ENCODE measurements at regions not wholly inside any gene's neighbourhood (a gene's known extent, or its start where the extent isn't known, plus 50 kb on each side); places are given as distances from the start of the nearest gene placed in this dataset.

- TF ChIP-seq, protein P1, sequence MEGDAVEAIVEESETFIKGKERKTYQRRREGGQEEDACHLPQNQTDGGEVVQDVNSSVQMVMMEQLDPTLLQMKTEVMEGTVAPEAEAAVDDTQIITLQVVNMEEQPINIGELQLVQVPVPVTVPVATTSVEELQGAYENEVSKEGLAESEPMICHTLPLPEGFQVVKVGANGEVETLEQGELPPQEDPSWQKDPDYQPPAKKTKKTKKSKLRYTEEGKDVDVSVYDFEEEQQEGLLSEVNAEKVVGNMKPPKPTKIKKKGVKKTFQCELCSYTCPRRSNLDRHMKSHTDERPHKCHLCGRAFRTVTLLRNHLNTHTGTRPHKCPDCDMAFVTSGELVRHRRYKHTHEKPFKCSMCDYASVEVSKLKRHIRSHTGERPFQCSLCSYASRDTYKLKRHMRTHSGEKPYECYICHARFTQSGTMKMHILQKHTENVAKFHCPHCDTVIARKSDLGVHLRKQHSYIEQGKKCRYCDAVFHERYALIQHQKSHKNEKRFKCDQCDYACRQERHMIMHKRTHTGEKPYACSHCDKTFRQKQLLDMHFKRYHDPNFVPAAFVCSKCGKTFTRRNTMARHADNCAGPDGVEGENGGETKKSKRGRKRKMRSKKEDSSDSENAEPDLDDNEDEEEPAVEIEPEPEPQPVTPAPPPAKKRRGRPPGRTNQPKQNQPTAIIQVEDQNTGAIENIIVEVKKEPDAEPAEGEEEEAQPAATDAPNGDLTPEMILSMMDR (conservative IDR thresholded peaks at IDR 0.05; ENCODE audit: low read depth in 2 of 2): no peak
- TF ChIP-seq POLR2AphosphoS5 (IDR thresholded peaks at IDR 0.05; ENCODE audit: low read depth): no peak
- TF ChIP-seq, protein P2, sequence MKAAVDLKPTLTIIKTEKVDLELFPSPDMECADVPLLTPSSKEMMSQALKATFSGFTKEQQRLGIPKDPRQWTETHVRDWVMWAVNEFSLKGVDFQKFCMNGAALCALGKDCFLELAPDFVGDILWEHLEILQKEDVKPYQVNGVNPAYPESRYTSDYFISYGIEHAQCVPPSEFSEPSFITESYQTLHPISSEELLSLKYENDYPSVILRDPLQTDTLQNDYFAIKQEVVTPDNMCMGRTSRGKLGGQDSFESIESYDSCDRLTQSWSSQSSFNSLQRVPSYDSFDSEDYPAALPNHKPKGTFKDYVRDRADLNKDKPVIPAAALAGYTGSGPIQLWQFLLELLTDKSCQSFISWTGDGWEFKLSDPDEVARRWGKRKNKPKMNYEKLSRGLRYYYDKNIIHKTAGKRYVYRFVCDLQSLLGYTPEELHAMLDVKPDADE (IDR thresholded peaks at IDR 0.05): no peak
- TF ChIP-seq EZH2 (IDR thresholded peaks at IDR 0.05; ENCODE audit: low read depth, unreplicated experiment): no peak
- TF ChIP-seq, protein P3, sequence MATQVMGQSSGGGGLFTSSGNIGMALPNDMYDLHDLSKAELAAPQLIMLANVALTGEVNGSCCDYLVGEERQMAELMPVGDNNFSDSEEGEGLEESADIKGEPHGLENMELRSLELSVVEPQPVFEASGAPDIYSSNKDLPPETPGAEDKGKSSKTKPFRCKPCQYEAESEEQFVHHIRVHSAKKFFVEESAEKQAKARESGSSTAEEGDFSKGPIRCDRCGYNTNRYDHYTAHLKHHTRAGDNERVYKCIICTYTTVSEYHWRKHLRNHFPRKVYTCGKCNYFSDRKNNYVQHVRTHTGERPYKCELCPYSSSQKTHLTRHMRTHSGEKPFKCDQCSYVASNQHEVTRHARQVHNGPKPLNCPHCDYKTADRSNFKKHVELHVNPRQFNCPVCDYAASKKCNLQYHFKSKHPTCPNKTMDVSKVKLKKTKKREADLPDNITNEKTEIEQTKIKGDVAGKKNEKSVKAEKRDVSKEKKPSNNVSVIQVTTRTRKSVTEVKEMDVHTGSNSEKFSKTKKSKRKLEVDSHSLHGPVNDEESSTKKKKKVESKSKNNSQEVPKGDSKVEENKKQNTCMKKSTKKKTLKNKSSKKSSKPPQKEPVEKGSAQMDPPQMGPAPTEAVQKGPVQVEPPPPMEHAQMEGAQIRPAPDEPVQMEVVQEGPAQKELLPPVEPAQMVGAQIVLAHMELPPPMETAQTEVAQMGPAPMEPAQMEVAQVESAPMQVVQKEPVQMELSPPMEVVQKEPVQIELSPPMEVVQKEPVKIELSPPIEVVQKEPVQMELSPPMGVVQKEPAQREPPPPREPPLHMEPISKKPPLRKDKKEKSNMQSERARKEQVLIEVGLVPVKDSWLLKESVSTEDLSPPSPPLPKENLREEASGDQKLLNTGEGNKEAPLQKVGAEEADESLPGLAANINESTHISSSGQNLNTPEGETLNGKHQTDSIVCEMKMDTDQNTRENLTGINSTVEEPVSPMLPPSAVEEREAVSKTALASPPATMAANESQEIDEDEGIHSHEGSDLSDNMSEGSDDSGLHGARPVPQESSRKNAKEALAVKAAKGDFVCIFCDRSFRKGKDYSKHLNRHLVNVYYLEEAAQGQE (IDR thresholded peaks at IDR 0.05; ENCODE audit: unreplicated experiment): no peak
- TF ChIP-seq CREB1 (CRISPR knock-in tag; IDR thresholded peaks at IDR 0.05; ENCODE audit: low read depth): no peak
- TF ChIP-seq ZNF462 (CRISPR knock-in tag; IDR thresholded peaks at IDR 0.05): no peak
- no peak for TF ChIP-seq JUNB (IDR thresholded peaks at IDR 0.05; ENCODE audit: unreplicated experiment)
- TF ChIP-seq EZH2phosphoT487 (IDR thresholded peaks at IDR 0.05; ENCODE audit: unreplicated experiment): no peak
- TF ChIP-seq NANOG (IDR thresholded peaks at IDR 0.05; ENCODE audit: borderline replicate concordance): no peak
- TF ChIP-seq ZNF114 (CRISPR knock-in tag; IDR thresholded peaks at IDR 0.05): no peak
- TF ChIP-seq ZNF331 (CRISPR knock-in tag; IDR thresholded peaks at IDR 0.05; ENCODE audit: low read depth): no peak
Observed at GRCh38 chr5:74322191-74322590, 318.3 kb downstream of the ENC1 start.

Measured in GM23338 (cell line).